Activated naive CD4-positive, alpha-beta T cell treated with anti-CD3 and anti-CD28 coated beads, Interleukin-2, amount 50 U/mL, for 72 hours (primary cell): ENCODE measurements at regions not wholly inside any gene's neighbourhood (a gene's known extent, or its start where the extent isn't known, plus 50 kb on each side); places are given as distances from the start of the nearest gene placed in this dataset.
"Not testable (repeated sequence)": the region's sequence is repeated elsewhere in the genome, so short reads cannot be mapped to it uniquely, and the experiment has no call there.

Experiments used
- ATAC-seq, 2 donors: fragments of 150-1000 bp; cut with Tn5 transposase; 2 replicates each; pipeline ENCODE4 v1.10.0; 2021; ENCODE audit warnings: mild to moderate bottlenecking in 2 of 2, moderate library complexity in 2 of 2
- DNase-seq, 2 donors: peaks; one replicate each; pipeline ENCODE4 v3.0.0; 2021 to 2022; ENCODE audit warnings: low spot score in 2 of 2
- H3K27ac Mint-ChIP-seq, 2 donors: one replicate each; pipeline ENCODE4 v1.8.0; 2022; ENCODE audit warnings: mild to moderate bottlenecking in 2 of 2, mixed read lengths in 2 of 2
- H3K36me3 Mint-ChIP-seq, 2 donors: one replicate each; pipeline ENCODE4 v1.8.0; 2022; ENCODE audit warnings: mixed read lengths in 2 of 2
- H3K9me3 Mint-ChIP-seq, 2 donors: one replicate each; pipeline ENCODE4 v1.8.0; 2022; ENCODE audit warnings: mixed read lengths in 2 of 2

DNA sequence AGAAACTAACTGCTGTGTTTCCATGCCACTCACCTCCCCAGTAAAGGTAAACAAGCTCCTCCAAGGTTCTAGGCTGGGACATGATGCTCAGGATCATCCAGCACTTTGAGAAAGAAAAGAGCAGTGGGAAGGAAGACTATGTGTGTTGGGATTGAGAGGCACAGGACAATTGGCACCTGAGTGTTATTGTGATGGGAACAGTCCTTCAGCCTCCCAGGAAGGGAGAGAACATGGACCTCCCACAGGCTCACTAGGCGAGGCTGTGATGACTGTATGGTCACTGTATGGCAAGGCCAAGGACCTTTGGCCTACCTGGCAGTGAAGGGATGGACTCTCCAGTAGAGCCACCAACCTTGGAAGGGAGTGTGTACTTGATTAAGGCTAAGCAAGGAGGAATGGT, 123.2 kb upstream of the UNC5B start:
- peak in 1 of 2 donors; percentile 13 for DNase-seq
- no peak overlapping the region for H3K27ac Mint-ChIP-seq

GRCh38 chr10:71090330-71090729, 122.0 kb upstream of the UNC5B start:
- Mint-ChIP-seq H3K36me3 (peaks cover 0 to 13% of the 10 kb centered on the region in 2 donors), H3K9me3 (peaks cover 5 to 7% of the 10 kb centered on the region in 2 donors), H3K27ac (no peak overlapping the region)
- DNase-seq (peak in 1 of 2 donors; percentile 21), ATAC-seq (no peak)

More for the DNA sequence above, 123.2 kb upstream of the UNC5B start:
- H3K9me3 Mint-ChIP-seq = peaks cover 3 to 5% of the 10 kb centered on the region in 2 donors
- no peak for ATAC-seq
- peaks cover 0 to 9% of the 10 kb centered on the region in 2 donors for H3K36me3 Mint-ChIP-seq

- peaks cover 0 to 13% of the 10 kb centered on the region in 2 donors for H3K36me3 Mint-ChIP-seq
Measured at GRCh38 chr10:71090801-71091200, 121.6 kb upstream of the UNC5B start.

GRCh38 chr10:71092812-71093401, 119.5 kb upstream of the UNC5B start:
- Mint-ChIP-seq H3K36me3 (peaks cover 0 to 13% of the 10 kb centered on the region in 2 donors), H3K27ac (no peak overlapping the region), H3K9me3 (peaks cover 5 to 7% of the 10 kb centered on the region in 2 donors)
- DNase-seq (peak in 1 of 2 donors; percentile 4), ATAC-seq (no peak)

More at GRCh38 chr10:71090801-71091200, 121.6 kb upstream of the UNC5B start:
- ATAC-seq (no peak), DNase-seq (no peak)
- Mint-ChIP-seq H3K27ac (no peak overlapping the region), H3K9me3 (peaks cover 5 to 7% of the 10 kb centered on the region in 2 donors)

GRCh38 chr10:71093531-71093930, 118.8 kb upstream of the UNC5B start:
- no peak overlapping the region for H3K27ac Mint-ChIP-seq
- ATAC-seq = no peak

DNA sequence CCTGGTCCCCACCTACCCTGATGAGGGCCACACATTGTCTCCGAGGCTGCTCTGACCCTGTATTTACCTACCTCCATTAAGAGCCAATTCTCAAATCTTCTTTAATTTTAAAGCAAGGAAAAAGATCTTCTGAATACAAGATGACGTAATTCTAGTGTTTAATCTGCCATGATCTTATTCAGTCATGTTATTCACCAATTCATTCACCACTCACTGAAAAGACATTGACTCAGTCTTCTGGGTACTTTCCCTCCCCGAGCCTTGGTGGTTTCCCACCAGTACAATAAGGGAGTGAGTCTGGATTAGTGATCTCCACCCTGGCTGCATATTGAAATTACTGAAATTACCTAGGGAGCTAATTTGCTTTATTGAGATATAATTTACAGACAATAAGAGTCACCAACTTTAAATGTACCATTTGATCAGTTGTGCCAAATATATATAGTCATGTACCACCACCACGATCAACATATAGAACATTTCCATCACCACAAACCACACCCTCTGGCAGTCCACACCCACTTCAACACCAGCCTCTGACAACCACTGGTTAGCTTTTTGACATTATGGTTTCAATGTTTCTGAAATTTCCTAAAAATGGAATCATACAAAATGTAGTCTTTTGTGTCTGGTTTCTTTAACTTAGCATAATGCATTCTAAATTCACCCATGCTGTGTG, 117.5 kb upstream of the UNC5B start:
- Mint-ChIP-seq H3K9me3 (peaks cover 5 to 7% of the 10 kb centered on the region in 2 donors), H3K36me3 (peaks cover 0 to 13% of the 10 kb centered on the region in 2 donors), H3K27ac (peak overlapping the region; percentile 82 to 89)
- DNase-seq = peak; percentile 31 to 54
- peak; percentile 97 to 99 for ATAC-seq

More at GRCh38 chr10:71093531-71093930, 118.8 kb upstream of the UNC5B start:
- Mint-ChIP-seq H3K9me3 (peaks cover 5 to 7% of the 10 kb centered on the region in 2 donors), H3K36me3 (peaks cover 0 to 13% of the 10 kb centered on the region in 2 donors)
- DNase-seq = peak in 1 of 2 donors; percentile 9

- no peaks in the 10 kb centered on the region for H3K36me3 Mint-ChIP-seq
- DNase-seq (no peak), ATAC-seq (no peak)
- H3K27ac Mint-ChIP-seq = no peak overlapping the region
- no peaks in the 10 kb centered on the region for H3K9me3 Mint-ChIP-seq
Measured at GRCh38 chr10:71099731-71100361, 112.5 kb upstream of the UNC5B start.

DNA sequence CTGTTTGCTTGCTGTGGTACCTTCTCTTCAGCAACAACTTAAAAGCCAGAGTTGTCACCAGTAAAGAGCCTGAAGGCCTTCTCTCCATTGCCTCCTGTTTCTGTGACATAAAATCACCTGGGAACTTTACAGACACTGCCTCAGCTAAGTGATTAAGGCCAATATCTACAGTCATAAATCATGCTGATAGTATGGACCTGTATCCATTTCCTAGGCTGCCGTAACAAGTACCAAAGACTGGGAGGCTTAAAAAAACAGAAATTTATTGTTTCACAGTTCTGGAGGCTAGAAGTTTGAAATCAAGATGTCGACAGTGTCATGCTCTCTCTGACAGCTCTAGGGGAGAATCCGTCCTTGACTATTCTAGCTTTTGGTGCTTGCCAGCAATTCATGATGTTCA, 108.4 kb upstream of the UNC5B start:
- DNase-seq (no peak), ATAC-seq (no peak)
- H3K27ac Mint-ChIP-seq = no peak overlapping the region
- peaks cover 0 to 6% of the 10 kb centered on the region in 2 donors for H3K9me3 Mint-ChIP-seq
- H3K36me3 Mint-ChIP-seq = peaks cover 0 to 12% of the 10 kb centered on the region in 2 donors

GRCh38 chr10:71106151-71106550, 106.2 kb upstream of the UNC5B start:
- not testable (repeated sequence) for H3K27ac Mint-ChIP-seq, DNase-seq, ATAC-seq, H3K9me3 Mint-ChIP-seq
- H3K36me3 Mint-ChIP-seq = peaks cover 0 to 12% of the 10 kb centered on the region in 2 donors

GRCh38 chr10:71107117-71107516, 105.3 kb upstream of the UNC5B start:
- not testable (repeated sequence) for H3K9me3 Mint-ChIP-seq, H3K27ac Mint-ChIP-seq, ATAC-seq, DNase-seq
- H3K36me3 Mint-ChIP-seq = peaks cover 0 to 12% of the 10 kb centered on the region in 2 donors

DNA sequence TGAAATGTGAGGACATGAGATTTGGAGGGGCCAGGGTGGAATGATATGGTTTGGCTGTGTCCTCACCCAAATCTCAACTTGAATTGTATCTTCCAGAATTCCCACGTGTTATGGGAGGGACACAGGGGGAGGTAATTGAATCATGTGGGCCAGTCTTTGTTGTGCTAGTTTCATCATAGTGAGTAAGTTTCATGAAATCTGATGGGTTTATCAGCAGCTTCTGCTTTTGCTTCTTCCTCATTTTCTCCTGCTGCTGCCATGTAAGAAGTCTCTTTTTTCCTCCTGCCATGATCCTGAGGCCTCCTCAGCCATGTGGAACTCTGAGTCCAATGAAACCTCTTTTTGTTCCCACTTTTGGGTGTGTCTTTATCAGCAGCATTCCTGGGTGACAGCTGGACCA, 104.3 kb upstream of the UNC5B start:
- DNase-seq, ATAC-seq, H3K27ac Mint-ChIP-seq: not testable (repeated sequence)
- Mint-ChIP-seq H3K36me3 (peaks cover 0 to 12% of the 10 kb centered on the region in 2 donors), H3K9me3 (peaks cover 6 to 14% of the 10 kb centered on the region in 2 donors)

GRCh38 chr10:71112138-71112785, 100.1 kb upstream of the UNC5B start:
- Mint-ChIP-seq H3K9me3 (peaks cover 21 to 37% of the 10 kb centered on the region in 2 donors), H3K36me3 (peaks cover 10 to 20% of the 10 kb centered on the region in 2 donors), H3K27ac (no peak overlapping the region)
- ATAC-seq (no peak), DNase-seq (no peak)

- DNase-seq = no peak
- H3K9me3 Mint-ChIP-seq = peaks cover 37 to 38% of the 10 kb centered on the region in 2 donors
- no peak for ATAC-seq
- peaks cover 14 to 17% of the 10 kb centered on the region in 2 donors for H3K36me3 Mint-ChIP-seq
- H3K27ac Mint-ChIP-seq = no peak overlapping the region
Measured at GRCh38 chr10:71116426-71116825, 95.9 kb upstream of the UNC5B start.

GRCh38 chr10:71117589-71117988, 94.8 kb upstream of the UNC5B start:
- ATAC-seq, H3K27ac Mint-ChIP-seq, DNase-seq: not testable (repeated sequence)
- Mint-ChIP-seq H3K36me3 (peaks cover 14 to 17% of the 10 kb centered on the region in 2 donors), H3K9me3 (peaks cover 31 to 38% of the 10 kb centered on the region in 2 donors)

GRCh38 chr10:71123023-71123422, 89.3 kb upstream of the UNC5B start:
- DNase-seq = no peak
- no peak overlapping the region for H3K27ac Mint-ChIP-seq
- peaks cover 13 to 15% of the 10 kb centered on the region in 2 donors for H3K9me3 Mint-ChIP-seq
- peaks cover 0 to 4% of the 10 kb centered on the region in 2 donors for H3K36me3 Mint-ChIP-seq
- ATAC-seq = no peak

DNA sequence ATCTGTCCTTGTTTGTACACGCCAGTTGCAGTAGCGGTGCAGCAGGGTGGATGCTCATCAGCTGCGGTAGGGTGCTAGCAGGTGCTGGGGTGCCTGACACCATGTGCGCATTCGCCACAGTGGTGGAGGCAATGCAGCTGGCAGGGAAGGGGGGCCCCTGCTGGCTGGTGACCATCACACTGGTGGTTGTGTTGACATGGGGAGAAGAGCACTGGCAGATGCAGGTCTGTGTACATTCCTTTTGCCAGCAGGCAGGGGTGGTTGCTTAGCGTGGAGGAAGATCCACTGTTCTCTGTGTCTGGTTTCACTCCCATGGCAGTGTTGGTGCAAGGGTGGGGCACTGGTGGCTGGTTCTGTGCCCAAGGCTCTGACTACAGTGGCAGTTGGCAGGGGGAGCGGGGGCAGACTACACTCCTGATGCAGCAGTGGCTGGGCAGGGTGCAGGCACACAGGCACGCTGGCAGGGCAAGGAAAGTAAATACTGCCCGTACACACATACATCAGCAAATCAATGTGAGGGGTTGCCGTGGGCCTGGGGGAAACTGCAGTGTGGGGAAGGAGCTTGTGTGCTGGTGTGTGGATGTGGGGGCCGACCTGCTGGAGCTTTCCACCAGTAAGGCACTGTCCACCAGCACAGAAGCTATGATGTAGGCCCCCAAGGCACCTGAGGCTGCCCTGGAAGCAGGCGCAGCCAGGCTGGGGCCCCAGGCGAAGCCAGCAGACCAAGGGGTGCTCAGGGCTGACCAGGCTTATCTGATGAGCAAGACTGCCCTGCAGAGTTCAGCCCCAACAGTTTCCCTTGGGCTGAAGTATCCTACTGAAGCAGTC, 87.2 kb upstream of the UNC5B start:
- no peak for ATAC-seq
- no peak overlapping the region for H3K27ac Mint-ChIP-seq
- H3K36me3 Mint-ChIP-seq = no peaks in the 10 kb centered on the region
- H3K9me3 Mint-ChIP-seq = peaks cover 9 to 13% of the 10 kb centered on the region in 2 donors
- no peak for DNase-seq
